NT2/D1 (cell line): ENCODE measurements at regions not wholly inside any gene's neighbourhood (a gene's known extent, or its start where the extent isn't known, plus 50 kb on each side); places are given as distances from the start of the nearest gene placed in this dataset.

Source experiments
- DNase-seq: peaks from one replicate; pipeline ENCODE4 v3.0.0-alpha.2; 2011; ENCODE audit warnings: low read depth, low spot score
- H3K27me3 ChIP-seq: 2 replicates; pipeline ENCODE4 v1.6.0; 2011; ENCODE audit warnings: mild to moderate bottlenecking; ENCODE audit not compliant: insufficient read length, insufficient read depth
- H3K36me3 ChIP-seq: 2 replicates; pipeline ENCODE4 v1.6.1; 2011; ENCODE audit warnings: mild to moderate bottlenecking, low read length, mixed read lengths; ENCODE audit not compliant: insufficient read depth, insufficient read length
- H3K4me1 ChIP-seq: 2 replicates; pipeline ENCODE4 v1.5.1; 2011; ENCODE audit not compliant: insufficient read depth, insufficient read length
- H3K4me3 ChIP-seq: 2 replicates; pipeline ENCODE4 v1.5.1; 2011; ENCODE audit warnings: low read depth; ENCODE audit not compliant: insufficient read length
- H3K9ac ChIP-seq: 2 replicates; pipeline ENCODE4 v1.6.0; 2011; ENCODE audit warnings: low read depth; ENCODE audit not compliant: insufficient read length
- H3K9me3 ChIP-seq: 2 replicates; pipeline ENCODE4 v1.5.1; 2011; ENCODE audit warnings: mild to moderate bottlenecking, low read length; ENCODE audit not compliant: insufficient read depth
- SUZ12 ChIP-seq: IDR thresholded peaks from 2 replicates; pipeline ENCODE4 v1.6.1; 2011; ENCODE audit not compliant: insufficient read length, insufficient read depth; ENCODE audit errors: extremely low read depth
- YY1 ChIP-seq: IDR thresholded peaks from 2 replicates; pipeline ENCODE4 v1.6.1; 2011; ENCODE audit not compliant: insufficient read length, insufficient read depth
- ZNF274 ChIP-seq: IDR thresholded peaks from 2 replicates; pipeline ENCODE4 v1.6.1; 2011; ENCODE audit warnings: mild to moderate bottlenecking, low read depth, low read length

GRCh38 chr18:25786758-25787157, 303.7 kb downstream of the SS18 start:
- no peaks in the 10 kb centered on the region for H3K4me1 ChIP-seq
- no peak overlapping the region for H3K9ac ChIP-seq
- no peak overlapping the region for H3K4me3 ChIP-seq
- TF ChIP-seq ZNF274 (no peak), YY1 (no peak), SUZ12 (no peak)
- H3K27me3 ChIP-seq = no peaks in the 10 kb centered on the region
- no peak for DNase-seq
- no peaks in the 10 kb centered on the region for H3K36me3 ChIP-seq
- H3K9me3 ChIP-seq = no peaks in the 10 kb centered on the region

GRCh38 chr18:25780105-25780504, 310.3 kb downstream of the SS18 start:
- H3K4me3 ChIP-seq = no peak overlapping the region
- H3K4me1 ChIP-seq = no peaks in the 10 kb centered on the region
- no peak for DNase-seq
- no peaks in the 10 kb centered on the region for H3K36me3 ChIP-seq
- no peaks in the 10 kb centered on the region for H3K9me3 ChIP-seq
- TF ChIP-seq YY1 (no peak), ZNF274 (no peak), SUZ12 (no peak)
- H3K27me3 ChIP-seq = no peaks in the 10 kb centered on the region
- no peak overlapping the region for H3K9ac ChIP-seq

- no peak for DNase-seq
- Histone ChIP-seq H3K9ac (no peak overlapping the region), H3K4me1 (no peaks in the 10 kb centered on the region), H3K4me3 (no peak overlapping the region), H3K9me3 (no peaks in the 10 kb centered on the region), H3K27me3 (no peaks in the 10 kb centered on the region), H3K36me3 (no peaks in the 10 kb centered on the region)
- no peak for TF ChIP-seq SUZ12
- no peak for TF ChIP-seq YY1
- TF ChIP-seq ZNF274 = no peak
Measured at GRCh38 chr18:25771796-25772195, 318.6 kb downstream of the SS18 start.

- no peak overlapping the region for H3K4me3 ChIP-seq
- TF ChIP-seq SUZ12 (no peak), YY1 (no peak), ZNF274 (no peak)
Measured at GRCh38 chr18:25764777-25765176, 325.6 kb downstream of the SS18 start.

GRCh38 chr18:25759111-25759510, 331.3 kb downstream of the SS18 start:
- Histone ChIP-seq H3K9ac (no peak overlapping the region), H3K36me3 (no peaks in the 10 kb centered on the region), H3K9me3 (no peaks in the 10 kb centered on the region), H3K27me3 (no peaks in the 10 kb centered on the region), H3K4me3 (no peak overlapping the region), H3K4me1 (no peaks in the 10 kb centered on the region)
- DNase-seq = no peak
- TF ChIP-seq SUZ12 = no peak
- TF ChIP-seq YY1 = no peak
- no peak for TF ChIP-seq ZNF274

More at GRCh38 chr18:25764777-25765176, 325.6 kb downstream of the SS18 start:
- H3K9ac ChIP-seq = no peak overlapping the region
- H3K36me3 ChIP-seq = no peaks in the 10 kb centered on the region
- no peak for DNase-seq
- no peaks in the 10 kb centered on the region for H3K9me3 ChIP-seq
- no peaks in the 10 kb centered on the region for H3K27me3 ChIP-seq
- H3K4me1 ChIP-seq = no peaks in the 10 kb centered on the region

GRCh38 chr18:25743646-25744151, 346.7 kb downstream of the SS18 start:
- H3K36me3 ChIP-seq = no peaks in the 10 kb centered on the region
- H3K9me3 ChIP-seq = no peaks in the 10 kb centered on the region
- H3K4me1 ChIP-seq = no peaks in the 10 kb centered on the region
- no peak overlapping the region for H3K4me3 ChIP-seq
- TF ChIP-seq SUZ12 (no peak), ZNF274 (no peak), YY1 (no peak)
- no peak for DNase-seq
- H3K27me3 ChIP-seq = no peaks in the 10 kb centered on the region
- no peak overlapping the region for H3K9ac ChIP-seq

DNA sequence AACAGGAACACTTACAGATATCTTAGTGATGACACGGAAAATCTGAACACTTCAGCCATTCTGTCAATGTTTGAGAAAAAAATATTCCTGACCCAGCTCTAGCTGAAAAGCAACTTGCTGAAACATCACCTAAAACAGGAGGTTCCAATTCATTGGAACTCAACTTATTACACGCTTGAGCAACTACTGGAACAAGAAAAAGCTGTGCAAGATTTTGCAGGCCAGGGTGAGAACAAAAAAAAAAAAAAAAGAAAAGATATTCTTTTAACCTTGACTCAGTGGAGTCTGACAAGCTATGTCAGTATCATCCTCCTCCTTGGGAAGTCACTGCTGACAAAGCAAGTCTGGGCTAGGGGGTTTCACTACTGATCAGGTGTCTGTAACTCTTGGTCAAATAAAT, 351.0 kb downstream of the SS18 start:
- Histone ChIP-seq H3K9me3 (no peaks in the 10 kb centered on the region), H3K4me3 (no peak overlapping the region), H3K27me3 (peaks cover 2% of the 10 kb centered on the region), H3K9ac (no peak overlapping the region), H3K4me1 (peaks cover 3% of the 10 kb centered on the region), H3K36me3 (no peaks in the 10 kb centered on the region)
- TF ChIP-seq SUZ12 (no peak), ZNF274 (no peak), YY1 (no peak)
- DNase-seq = no peak
